CD4-positive, alpha-beta T cell treated with Interleukin-2 at 100 ng/mL for 4 hours (primary cell): ENCODE measurements at regions not wholly inside any gene's neighbourhood (a gene's known extent, or its start where the extent isn't known, plus 50 kb on each side); places are given as distances from the start of the nearest gene placed in this dataset.

Experiments
- DNase-seq: peaks from one replicate; pipeline ENCODE4 v3.0.0-alpha.2; 2020; ENCODE audit warnings: low spot score

DNA sequence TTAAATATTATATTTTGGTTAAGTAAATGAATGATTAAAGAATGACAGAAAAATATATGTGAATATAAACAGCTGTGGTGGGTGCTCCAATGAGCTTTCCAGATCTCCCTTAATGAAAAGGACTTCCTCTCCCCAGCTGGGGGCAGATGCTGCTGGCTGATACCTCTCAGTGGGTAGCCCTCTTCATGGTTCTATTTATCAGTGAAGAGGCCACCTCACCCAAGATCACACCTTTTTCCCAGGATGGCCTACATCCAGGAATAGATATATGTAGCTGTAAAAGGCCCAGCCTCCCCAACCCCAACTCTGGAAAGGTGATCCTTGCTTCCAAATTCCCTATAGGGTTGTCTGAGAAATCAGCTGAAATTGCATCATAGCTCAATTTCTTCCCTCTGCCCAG lies 135.2 kb upstream of the ACVR2A start:
- no peak for DNase-seq

DNA sequence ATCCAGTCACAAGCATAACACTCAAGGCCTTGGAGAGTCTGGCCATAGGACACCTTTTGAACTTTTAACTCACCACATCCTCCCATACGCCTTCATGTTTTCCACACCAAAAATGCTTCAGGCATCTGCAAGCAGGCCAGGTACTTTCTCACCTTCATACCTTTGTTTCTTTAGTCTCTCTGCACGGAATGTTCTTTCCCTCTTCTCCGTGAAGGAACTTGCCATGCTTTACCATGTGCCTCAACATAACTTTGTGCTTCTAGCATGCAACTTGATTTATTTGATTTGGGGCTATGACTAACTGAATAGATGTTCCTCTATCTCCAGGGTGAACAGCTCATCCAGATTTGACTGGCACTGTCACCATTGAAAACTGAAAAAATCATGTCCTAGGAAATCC lies 141.7 kb upstream of the ACVR2A start:
- no peak for DNase-seq

DNA sequence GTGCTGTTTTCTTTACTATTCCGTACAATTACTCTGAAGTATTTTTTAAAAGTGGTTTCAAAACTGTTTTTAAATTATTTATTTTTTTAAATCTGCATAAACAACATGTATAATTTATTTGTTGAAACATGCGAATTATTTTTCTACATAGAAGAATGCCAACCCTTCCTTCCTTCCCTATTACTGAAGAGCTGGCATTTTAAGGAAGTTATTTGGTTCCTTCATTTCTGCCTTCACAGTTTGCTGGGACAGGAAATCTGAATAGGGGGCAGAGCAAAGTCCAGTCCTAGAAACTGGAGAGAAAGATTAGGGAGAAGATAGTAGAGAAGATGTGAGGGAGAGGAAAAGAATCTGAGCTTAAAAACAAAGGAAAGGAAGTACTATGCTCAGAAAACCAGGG lies 146.7 kb upstream of the ACVR2A start:
- DNase-seq = no peak

DNA sequence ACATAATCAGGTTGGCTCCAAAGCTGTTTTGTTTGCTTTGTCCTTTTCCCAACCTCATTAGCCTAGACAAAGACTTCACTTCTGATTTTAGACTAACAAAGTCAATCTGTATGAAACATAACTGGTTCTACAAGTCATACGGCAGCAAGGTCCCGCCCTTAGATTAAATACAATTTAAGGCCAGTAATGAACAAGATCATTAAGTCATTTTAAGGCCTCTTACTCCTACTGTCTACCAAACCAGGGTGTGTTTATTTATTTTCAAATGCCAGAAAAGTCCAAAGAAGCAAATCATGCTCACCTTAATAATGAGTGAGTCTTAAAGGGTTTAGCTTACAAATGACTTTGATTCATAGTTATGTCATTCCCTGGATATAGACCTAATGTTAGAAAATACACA lies 148.4 kb upstream of the ACVR2A start:
- no peak for DNase-seq

DNA sequence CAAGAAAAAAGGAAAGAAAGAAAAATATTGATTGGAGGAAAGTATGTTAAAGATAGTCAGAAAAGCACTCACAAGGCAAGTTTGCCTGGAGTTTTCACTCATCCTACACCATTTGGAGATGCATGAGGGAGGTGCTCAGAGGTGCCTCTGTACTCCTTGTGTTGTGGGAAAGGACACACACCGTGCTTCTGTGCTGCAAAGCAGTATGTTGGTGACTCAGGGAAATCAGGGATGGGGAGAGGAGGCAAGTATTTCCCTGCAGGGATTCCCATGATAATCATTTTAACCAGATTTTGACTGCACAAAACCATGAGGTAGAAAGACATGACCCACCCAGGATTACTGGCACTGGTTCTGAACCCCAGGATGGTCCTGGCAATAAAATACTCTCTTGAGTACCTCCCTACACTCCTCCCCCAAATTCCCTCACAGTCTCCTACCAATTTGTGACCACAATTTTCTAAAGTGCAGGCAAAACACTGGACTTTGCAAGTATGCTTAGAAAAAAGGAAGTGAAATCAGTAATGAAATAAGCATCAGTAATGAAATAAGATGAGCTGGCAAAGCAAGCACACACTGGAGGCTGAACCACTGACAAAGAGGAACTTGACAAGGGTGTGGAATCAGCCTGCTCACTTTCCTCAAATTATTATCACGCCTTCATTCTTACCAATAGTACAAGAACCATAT lies 155.5 kb upstream of the ACVR2A start:
- DNase-seq = no peak

DNA sequence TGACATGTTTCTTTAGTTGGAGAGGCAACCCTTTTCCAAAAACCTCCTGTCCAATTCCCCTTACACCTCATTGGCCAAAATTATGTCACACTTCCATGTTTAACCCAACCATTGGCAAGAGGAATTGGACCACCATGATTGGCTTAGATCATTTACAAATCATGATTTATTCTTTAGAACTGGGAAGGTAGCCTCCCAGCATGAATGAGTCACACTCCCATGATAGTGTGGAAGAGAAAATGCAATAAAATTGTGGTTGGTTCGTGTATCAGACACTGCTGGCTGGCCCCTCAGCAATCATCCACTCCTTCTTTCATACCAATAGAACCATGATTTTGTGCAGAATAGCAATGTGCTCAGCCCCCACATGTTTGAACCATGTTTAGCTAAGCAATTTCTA lies 156.6 kb upstream of the ACVR2A start:
- no peak for DNase-seq

DNA sequence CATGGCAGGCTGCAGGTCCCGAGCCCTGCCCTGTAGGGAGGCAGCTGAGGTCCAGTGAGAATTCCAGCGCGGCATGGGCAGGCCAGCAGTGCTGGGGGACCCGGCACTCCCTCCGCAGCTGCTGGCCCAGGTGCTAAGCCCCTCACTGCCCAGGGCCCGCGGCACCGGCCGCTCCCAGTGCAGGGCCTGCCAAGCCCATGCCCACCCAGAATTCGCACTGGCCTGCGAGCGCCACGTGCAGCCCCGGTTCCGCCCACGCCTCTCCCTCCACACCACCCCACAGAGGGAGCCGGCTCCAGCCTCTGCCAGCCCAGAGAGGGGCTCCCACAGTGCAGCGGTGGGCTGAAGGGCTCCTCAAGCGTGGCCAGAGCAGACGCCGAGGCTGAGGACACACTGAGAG lies 158.5 kb upstream of the ACVR2A start:
- no peak for DNase-seq

DNA sequence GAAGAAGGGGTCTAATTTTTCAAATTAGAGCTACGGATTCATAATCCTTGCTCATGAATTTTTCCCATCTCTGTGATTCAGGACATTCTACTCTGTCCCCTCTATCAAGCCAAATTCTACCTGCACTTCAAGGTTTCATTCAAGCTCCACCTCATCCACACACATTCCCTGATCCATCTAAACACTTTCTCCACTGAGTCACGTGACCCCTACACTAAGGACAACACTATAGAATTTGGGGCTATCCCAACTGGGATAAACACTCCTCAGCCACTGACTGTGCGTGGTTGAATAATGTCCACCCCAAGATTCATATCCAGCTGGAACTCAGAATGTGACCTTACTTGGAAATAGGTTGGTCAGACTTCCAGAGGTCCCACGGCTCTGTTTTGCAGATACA lies 159.9 kb upstream of the ACVR2A start:
- DNase-seq = no peak

DNA sequence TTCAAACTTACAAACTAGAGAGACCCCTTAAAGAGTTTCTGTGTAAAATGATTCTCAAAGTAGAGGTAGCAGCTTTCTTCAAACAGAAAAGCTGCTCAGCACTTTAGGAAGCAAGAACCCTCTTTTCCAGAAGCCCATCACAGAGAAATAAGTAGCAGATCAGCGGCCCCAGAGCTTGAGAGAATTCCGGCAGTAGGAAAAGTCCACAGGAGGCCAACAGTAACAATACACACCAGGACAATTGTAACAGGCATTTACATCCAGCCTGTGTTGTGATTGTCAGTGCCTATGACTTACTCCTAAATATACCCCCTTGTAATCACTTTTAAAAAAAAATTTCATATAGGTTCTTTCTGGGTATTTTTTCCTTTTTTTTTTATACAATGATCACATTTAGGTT lies 161.4 kb upstream of the ACVR2A start:
- DNase-seq = no peak

DNA sequence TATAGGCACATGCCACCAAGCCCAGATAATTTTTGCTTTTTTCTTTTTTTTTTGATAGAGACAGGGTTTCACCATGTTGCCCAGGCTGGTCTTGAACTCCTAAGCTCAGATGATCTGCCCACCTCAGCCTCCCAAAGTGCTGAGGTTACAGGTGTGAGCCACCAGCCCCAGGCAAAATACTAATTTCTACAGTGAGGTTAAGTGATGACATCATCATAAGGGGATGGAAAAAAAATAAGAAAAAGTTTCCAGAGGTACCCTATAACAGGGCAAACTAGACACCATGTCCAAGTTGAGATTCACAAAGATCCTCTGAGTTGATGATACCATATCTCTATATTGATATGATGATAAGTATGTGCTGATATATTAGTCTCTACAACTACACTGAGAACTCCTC lies 163.7 kb upstream of the ACVR2A start:
- DNase-seq = no peak

DNA sequence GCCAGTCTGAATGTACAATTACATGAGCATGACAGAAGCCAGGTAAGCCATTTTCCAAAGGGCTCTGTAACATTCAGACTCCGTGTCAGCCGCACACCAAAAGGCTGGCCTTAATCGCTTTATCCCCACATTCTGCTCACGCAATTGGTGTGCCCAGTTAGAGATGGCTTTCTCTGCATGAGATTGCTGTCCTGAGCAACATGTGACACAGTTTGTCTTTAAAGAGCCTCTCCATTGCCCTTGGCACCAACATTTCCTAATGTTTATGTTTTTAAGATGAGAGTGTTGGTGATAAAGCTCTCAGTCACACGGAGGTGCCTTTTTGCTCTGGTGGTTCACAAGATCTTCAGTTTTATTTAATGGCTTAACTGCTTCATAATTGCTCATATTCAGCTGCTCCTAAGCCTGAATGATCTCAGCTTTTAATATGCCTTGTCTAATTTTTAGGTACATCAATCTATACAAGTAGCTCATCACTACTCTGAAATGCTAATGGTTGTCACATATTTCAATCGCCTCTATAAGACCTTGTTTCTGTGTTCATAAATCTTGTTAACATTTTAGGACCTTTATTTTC lies 164.8 kb upstream of the ACVR2A start:
- no peak for DNase-seq

DNA sequence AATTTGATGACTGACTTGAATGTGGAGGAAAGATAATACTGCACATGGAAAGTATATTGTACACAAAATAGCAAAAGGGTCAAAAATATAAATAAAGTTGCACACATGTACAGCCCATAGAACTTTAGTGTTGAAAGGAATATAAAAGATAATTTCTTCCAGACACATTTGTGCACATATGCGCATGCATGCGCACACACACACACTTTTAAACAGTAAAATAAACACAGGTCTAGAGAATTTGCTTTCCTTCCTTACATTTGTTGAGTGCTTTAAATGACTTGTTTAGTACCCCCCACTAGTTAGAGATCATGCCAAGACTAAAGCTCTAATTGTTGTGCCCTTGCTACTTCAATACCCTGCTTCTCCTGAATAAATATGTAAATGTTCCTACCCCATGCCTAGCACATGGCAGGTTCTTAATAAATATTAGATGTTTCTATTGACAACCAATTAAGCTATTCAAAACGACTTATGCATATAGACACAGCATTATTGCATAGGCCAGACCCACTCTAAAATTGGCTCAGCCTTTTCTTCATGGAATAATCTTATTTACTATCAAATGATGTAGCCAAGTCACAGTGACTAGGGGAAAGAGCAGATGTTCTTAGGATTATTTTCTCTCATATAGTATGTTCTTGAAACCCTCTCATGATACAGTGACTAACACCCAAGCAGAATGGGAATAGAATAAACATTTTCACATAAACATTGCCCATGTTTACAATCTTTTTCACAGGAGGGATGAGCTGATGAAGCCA lies 165.5 kb upstream of the ACVR2A start:
- DNase-seq = no peak

DNA sequence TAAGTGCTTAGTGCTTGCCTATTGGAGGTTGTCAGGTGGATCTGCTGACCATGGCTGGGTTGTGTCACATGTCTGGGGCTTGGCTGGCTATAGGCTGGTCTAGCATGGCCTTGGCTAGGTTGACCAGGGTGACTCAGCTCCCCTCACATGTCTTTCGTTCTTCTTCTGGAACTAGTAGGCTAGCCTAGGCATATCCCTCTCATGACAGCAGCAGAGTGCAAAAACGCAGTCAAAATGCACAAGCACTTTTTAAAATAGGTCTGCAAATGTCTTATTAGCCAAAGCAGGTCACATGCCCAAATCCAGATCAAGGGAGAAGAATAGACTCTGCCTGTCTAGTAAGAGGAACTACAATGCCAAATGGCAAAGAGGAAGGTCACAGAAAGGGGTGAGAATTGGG lies 179.7 kb upstream of the ACVR2A start:
- DNase-seq = no peak

DNA sequence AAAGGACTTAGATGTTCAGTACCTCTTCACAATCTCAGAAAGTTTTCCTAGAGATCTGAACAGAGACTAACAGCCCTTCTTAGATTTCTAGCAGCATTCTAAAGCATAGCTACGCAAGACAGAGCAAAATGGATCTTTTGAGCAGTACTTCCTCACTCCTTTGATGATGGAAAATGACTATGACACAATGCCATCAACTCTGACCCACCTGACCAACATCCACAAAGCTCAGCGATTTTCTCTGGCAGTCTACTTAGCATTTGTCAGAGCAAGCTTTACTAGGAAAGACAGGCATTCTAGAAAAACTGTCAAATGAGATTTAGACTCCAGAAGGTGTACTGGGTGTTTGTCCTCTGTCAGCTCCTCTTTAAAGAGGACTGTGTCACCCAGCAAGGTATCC lies 180.9 kb upstream of the ACVR2A start:
- peak; percentile 45 for DNase-seq

DNA sequence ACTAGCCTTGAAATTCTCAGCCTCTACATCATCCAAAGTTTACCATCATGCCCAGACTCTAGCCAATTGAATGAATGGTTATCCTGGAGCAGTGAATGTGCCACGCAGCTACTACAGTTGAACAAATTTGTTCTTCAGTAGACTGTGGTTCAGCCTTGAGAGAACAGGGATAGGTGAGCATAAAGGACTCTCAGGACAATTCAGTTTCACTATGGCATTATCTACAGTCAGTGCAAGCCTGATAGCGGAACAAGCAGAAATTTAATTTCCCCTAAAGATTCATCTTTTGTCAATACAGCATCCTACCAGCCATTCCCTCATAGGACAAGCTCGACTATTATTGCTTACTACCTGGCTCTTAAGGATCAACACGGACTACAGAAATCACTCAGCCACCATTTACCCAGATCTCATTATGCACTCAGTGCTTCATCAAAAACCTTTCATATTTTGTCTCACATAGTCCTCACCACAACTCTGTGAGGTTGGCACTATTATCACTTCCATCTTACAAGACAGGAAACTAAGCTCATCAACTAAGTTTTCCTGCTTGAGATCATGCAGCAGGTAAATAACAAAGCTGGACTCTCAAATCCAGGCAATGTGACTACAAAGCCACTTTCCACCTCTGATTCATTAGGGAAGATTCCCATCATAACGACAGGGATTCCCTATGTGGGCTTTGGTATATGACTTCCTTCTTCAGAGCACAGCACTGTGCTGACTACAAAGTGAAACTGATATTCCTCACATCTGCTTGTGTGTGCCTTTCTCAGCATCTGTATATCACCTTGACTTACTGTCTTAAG lies 181.5 kb upstream of the ACVR2A start:
- peak; percentile 46 for DNase-seq

DNA sequence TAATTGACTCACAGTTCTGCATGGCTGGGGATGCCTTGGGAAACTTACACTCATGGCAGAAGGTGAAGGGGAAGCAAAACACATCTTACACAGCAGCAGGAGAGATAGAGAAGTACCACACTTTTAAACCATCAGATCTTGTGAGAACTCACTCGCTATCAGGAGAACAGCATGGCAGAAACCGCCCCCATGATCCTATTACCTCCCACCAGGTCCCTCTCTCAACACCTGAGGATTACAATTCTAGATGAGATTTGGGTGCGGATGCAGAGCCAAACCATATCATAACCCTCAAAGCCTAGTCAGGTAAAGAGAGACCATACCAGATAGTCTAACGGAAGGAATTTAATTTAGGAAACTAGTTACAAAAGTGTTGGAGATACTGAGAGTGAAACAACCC lies 182.6 kb upstream of the ACVR2A start:
- no peak for DNase-seq

DNA sequence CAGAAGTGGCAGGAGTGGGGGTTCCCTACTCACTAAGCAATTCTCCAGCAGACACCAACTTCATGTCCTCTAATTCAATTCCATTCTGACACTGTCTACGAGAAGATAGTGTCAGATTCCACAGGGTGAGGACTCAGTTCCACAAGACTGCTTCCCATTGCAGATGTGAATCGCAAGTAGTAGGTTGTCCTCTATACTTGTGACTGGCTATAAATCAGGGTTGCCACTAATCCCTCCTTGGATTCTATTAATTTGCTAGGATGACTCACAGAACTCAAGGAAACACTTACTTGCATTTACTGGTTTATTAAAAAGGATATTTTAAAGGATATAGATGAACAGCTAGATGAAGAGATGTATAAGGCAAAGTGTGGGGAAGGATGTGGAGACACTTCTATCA lies 184.1 kb upstream of the ACVR2A start:
- DNase-seq = no peak

DNA sequence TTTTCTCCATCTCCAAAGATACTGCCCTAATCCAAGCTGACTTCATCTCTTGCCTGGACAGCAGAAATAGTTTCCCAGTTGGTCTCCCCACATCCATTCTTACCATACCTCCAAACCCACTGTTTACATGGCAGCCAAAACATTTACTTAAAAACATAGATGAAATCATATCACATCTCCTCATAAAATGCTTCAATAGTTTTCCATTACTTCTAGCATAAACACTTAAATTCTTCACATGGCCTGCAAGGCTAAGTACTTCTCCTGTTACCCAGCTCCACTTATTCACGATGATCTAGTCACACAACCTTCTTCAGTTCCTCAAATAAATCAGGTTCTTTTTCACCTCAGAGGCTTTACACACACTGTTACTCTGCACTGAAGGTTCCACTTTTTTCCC lies 185.8 kb upstream of the ACVR2A start:
- DNase-seq = no peak

DNA sequence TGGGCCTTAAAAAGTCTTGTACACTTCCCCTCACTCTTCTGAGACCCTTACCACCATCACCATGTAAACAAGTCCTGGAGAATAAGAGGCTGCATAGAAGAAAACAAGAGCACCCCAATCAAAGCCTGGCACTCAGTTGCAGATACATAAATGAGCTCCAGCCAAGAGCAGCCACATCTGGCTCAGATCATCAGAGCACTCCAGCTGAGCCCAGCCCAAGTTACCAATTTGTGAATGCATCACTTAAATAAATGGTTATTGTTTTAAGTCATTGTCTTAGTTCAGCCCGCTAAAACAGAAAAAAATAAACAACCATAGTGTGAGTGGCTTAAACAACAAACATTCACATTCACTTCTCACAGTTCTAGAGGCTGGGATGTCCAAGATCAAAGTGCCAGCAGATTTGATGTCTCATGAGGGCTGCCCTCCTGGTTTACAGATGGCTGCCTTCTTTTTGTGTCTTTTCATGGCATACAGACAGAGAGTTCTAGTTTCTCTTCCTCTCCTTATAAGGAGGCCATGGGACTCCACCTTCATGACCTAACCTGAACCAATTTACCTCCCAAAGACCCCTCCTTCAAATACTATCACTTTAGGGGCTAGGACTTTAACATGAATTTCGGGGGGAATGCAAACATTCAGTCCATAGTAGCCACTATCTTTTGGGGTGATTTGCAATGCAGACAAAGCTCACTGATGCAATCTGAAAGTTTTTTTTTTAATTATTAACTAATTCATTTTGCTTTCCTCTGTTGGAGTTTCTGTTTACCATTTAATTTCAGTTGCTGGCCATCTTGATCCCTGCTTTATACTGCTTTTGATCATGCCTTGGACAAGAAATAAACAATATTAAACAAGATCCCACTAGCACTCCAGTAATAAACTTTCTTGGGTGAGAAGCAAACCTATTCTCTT lies 187.5 kb upstream of the ACVR2A start:
- no peak for DNase-seq

DNA sequence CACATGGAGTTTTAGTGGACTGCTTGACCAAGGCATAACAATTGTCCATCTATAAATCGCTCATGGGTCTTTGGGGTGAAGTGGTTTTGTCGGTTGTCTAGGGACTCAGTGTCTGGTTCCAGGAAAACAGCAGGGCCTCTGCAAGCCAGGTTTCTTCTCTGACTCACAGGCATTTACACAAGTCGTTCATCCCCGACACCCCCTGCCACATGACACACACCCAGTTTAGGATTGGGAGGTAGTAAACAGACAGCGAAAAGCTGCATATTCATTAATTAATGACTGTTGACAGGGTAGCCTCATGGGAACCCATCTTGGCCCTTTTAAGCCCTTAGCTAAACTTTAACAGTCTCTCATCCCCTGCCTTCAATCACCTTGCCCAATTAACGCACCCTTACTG lies 194.8 kb upstream of the ACVR2A start:
- no peak for DNase-seq

DNA sequence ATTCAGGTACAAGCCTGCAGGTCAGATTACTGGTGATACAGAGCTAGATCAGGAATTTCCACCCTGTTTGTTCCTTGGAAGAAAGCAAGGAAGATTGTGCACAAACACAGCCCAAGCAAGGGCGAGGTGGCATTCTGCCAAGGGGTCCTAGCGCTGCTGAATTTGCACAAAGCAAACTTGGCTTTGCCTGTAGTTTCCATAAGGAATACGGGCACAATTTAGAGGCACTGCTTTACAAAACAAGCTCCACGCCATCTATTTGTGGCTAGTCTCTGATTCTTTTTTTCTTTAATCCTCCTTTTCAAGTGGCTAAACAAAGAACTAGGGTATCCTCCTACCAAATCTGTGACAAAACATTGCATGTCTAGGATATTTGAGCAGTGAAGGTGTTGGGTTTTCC lies 195.5 kb upstream of the ACVR2A start:
- no peak for DNase-seq

DNA sequence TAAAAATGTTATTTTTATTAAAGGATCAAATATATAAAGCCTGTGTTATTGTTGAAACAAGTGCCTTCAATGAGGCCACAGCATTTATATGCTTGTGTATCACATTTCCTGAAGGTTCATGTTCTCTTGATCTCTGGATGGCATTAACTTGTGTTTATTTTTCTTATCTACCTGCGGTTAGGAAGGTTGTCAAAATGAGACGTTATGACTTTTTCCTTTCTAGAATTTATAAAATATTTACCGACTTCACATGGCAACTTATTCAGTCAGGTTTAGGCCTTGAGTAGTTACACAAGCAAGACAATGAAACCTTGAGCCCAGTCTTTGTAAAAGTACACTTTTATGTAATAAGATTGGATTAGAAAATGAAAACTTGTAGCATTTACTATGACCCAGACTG lies 196.4 kb upstream of the ACVR2A start:
- no peak for DNase-seq
